HepG2 (cell line): ENCODE measurements at regions not wholly inside any gene's neighbourhood (a gene's known extent, or its start where the extent isn't known, plus 50 kb on each side); places are given as distances from the start of the nearest gene placed in this dataset.

ENCODE experiments used
- ATAC-seq: fragments of 200-7000 bp; cut with Tn5 transposase; 3 replicates; pipeline ENCODE4 v1.9.1; 2020; ENCODE audit warnings: mild to moderate bottlenecking, moderate library complexity
- BruUV-seq: library from RNA; stranded (reverse); fragments of 400-500 nt; replicated peaks from 2 replicates; lab custom pipeline; 2021; lab: Mats Ljungman, UMichigan
- CTCF ChIA-PET: fragments of 300-600 bp; formaldehyde crosslinking; extraction: SDS; loops from one replicate; lab custom pipeline; 2021; ENCODE audit warnings: low total read pairs, inconsistent platforms, low intra/inter-chr PET ratio; lab: Yijun Ruan, JAX
- POLR2A ChIA-PET: fragments of 350-600 bp; sonication (Branson Sonifier 250); formaldehyde crosslinking; loops from one replicate; lab custom pipeline; 2020; ENCODE audit warnings: antibody characterized with exemption, inconsistent platforms; lab: Yijun Ruan, JAX
- DNase-seq: peaks from one replicate; pipeline ENCODE4 v3.0.0-alpha.2; 2015; ENCODE audit warnings: low spot score
- FAIRE-seq: peaks from 3 replicates; lab custom pipeline; 2011; peaks lifted over from hg19 to GRCh38; lab: Jason Lieb, UNC
- H2AFZ ChIP-seq: one replicate; pipeline ENCODE4 v1.6.1; 2011; ENCODE audit warnings: low read length, inconsistent platforms
- H3K27ac ChIP-seq: fragments of 300-600 bp; 3 replicates; pipeline ENCODE4 v1.8.0; 2011; ENCODE audit warnings: mixed run types, mild to moderate bottlenecking, mixed read lengths, low read length, inconsistent platforms; ENCODE audit not compliant: insufficient read depth; ENCODE audit errors: extremely low read length
- H3K27me3 ChIP-seq, 2 experiments: fragments of 200-600 bp in 1 of 2; 2 replicates in 1 of 2; 3 replicates in 1 of 2; pipeline versions ENCODE4 v1.6.0 to v1.8.0; 2011; ENCODE audit warnings: low read length in 2 of 2, mild to moderate bottlenecking in 2 of 2, moderate library complexity in 2 of 2, inconsistent platforms in 1 of 2; ENCODE audit not compliant: insufficient read depth in 2 of 2, control insufficient read depth in 1 of 2
- H3K36me3 ChIP-seq, 2 experiments: fragments of 200-600 bp in 1 of 2; replicated peaks in 1 of 2; 2 replicates in 1 of 2; 3 replicates in 1 of 2; pipeline versions ENCODE4 v1.5.1 to v1.8.0; 2011; ENCODE audit warnings: low read length in 2 of 2, inconsistent platforms in 1 of 2; ENCODE audit not compliant: insufficient read depth in 2 of 2, control insufficient read depth in 1 of 2
- H3K4me1 ChIP-seq: 2 replicates; pipeline ENCODE4 v1.5.1; 2012; ENCODE audit warnings: low read length, inconsistent platforms; ENCODE audit not compliant: insufficient read depth
- H3K4me2 ChIP-seq: 2 replicates; pipeline ENCODE4 v1.6.0; 2011; ENCODE audit warnings: low read depth, low read length, inconsistent platforms
- H3K4me3 ChIP-seq, 3 experiments: fragments of 200-600 bp in 1 of 3; sonication (generic), shearing (Covaris generic) in 1 of 3; replicated peaks in 1 of 3; 2 replicates each; pipeline ENCODE4 v1.5.1; 2011 to 2016; ENCODE audit warnings: low read length in 3 of 3, inconsistent platforms in 2 of 3, low read depth in 2 of 3, mild to moderate bottlenecking in 2 of 3, control low read depth in 1 of 3, mixed read lengths in 1 of 3; ENCODE audit not compliant: insufficient read depth in 1 of 3
- H3K79me2 ChIP-seq: one replicate; pipeline ENCODE4 v1.6.1; 2011; ENCODE audit warnings: low read length, inconsistent platforms; ENCODE audit not compliant: insufficient read depth
- H3K9ac ChIP-seq: 2 replicates; pipeline ENCODE4 v1.6.0; 2011; ENCODE audit warnings: mild to moderate bottlenecking, low read depth, low read length, inconsistent platforms; ENCODE audit not compliant: insufficient read depth
- H3K9me3 ChIP-seq: 2 replicates; pipeline ENCODE4 v1.5.1; 2012; ENCODE audit warnings: mild to moderate bottlenecking, low read length
- H4K20me1 ChIP-seq: 2 replicates; pipeline ENCODE4 v1.6.0; 2011; ENCODE audit warnings: inconsistent platforms, mild to moderate bottlenecking, low read length, moderate library complexity; ENCODE audit not compliant: insufficient read depth
- ATAD3A ChIP-seq: sonication (generic); formaldehyde crosslinking; IDR thresholded peaks from 2 replicates; pipeline ENCODE4 v1.4.0; 2020; ENCODE audit warnings: missing genetic modification reagents
- EEA1 ChIP-seq: sonication (generic); formaldehyde crosslinking; IDR thresholded peaks from 2 replicates; pipeline ENCODE4 v1.5.1; 2020; ENCODE audit warnings: mild to moderate bottlenecking, missing genetic modification reagents, borderline replicate concordance
- FOXO1 ChIP-seq: sonication (generic); formaldehyde crosslinking; IDR thresholded peaks from 2 replicates; pipeline ENCODE4 v1.4.0; 2020; ENCODE audit warnings: missing genetic modification reagents
- NFE2 ChIP-seq: sonication (generic); formaldehyde crosslinking; IDR thresholded peaks from 2 replicates; pipeline ENCODE4 v1.4.0; 2020; ENCODE audit warnings: missing genetic modification reagents
- NRL ChIP-seq: sonication (generic); formaldehyde crosslinking; IDR thresholded peaks from 2 replicates; pipeline ENCODE4 v1.5.0; 2020; ENCODE audit warnings: missing genetic modification reagents, mild to moderate bottlenecking, moderate library complexity, borderline replicate concordance
- POLR2AphosphoS2 ChIP-seq: IDR thresholded peaks from 2 replicates; pipeline ENCODE4 v1.6.1; 2011; ENCODE audit warnings: low read depth, low read length, improper control_type of control experiment
- PRDM4 ChIP-seq: sonication (generic); formaldehyde crosslinking; IDR thresholded peaks from 2 replicates; pipeline ENCODE4 v1.9.0; 2021; ENCODE audit warnings: missing genetic modification reagents, borderline replicate concordance
- XBP1 ChIP-seq: sonication (generic); formaldehyde crosslinking; IDR thresholded peaks from 2 replicates; pipeline ENCODE4 v1.5.0; 2020; ENCODE audit warnings: missing genetic modification reagents
- ZNF570 ChIP-seq: sonication (generic); formaldehyde crosslinking; IDR thresholded peaks from 2 replicates; pipeline ENCODE4 v1.4.0; 2020; ENCODE audit warnings: mild to moderate bottlenecking, missing genetic modification reagents, borderline replicate concordance
- WGBS: methylation state at CpG from one replicate; pipeline ENCODE4 v1.1.6; 2017; ENCODE audit warnings: low lambda C conversion rate; 5-methylcytosine and 5-hydroxymethylcytosine counted together
- in situ Hi-C: cut with HindIII; loops from 2 replicates; pipeline ENCODE4 v1.10.0; 2017; ENCODE audit warnings: low pct_unique_long_range_greater_than_20kb; ENCODE audit not compliant: extremely low pct_ligation_motif_present
- intact Hi-C: fragments of 100-400 bp; cut with micrococcal nuclease; formaldehyde crosslinking; loops from one replicate; pipeline ENCODE4 v1.10.0; 2022; ENCODE audit not compliant: unreplicated experiment
- TF ChIP-seq, protein P1 (sequence below), 2 experiments: fragments of 450-650 bp in 1 of 2; sonication (generic) in 1 of 2; formaldehyde crosslinking in 1 of 2; IDR thresholded peaks; 2 replicates each; pipeline versions ENCODE4 v1.6.1 to v1.8.0; 2016 to 2022; ENCODE audit warnings: antibody characterized with exemption in 1 of 2, mild to moderate bottlenecking in 1 of 2, missing genetic modification reagents in 1 of 2
- TF ChIP-seq, protein P2 (sequence below): sonication (generic); formaldehyde crosslinking; conservative IDR thresholded peaks from 2 replicates; pipeline ENCODE4 v1.8.0; 2022; ENCODE audit warnings: low read depth, missing genetic modification reagents

GRCh38 chr3:106943071-106943470 lies 434.2 kb upstream of the CCDC54 start (continued):
- TF ChIP-seq, protein P1, sequence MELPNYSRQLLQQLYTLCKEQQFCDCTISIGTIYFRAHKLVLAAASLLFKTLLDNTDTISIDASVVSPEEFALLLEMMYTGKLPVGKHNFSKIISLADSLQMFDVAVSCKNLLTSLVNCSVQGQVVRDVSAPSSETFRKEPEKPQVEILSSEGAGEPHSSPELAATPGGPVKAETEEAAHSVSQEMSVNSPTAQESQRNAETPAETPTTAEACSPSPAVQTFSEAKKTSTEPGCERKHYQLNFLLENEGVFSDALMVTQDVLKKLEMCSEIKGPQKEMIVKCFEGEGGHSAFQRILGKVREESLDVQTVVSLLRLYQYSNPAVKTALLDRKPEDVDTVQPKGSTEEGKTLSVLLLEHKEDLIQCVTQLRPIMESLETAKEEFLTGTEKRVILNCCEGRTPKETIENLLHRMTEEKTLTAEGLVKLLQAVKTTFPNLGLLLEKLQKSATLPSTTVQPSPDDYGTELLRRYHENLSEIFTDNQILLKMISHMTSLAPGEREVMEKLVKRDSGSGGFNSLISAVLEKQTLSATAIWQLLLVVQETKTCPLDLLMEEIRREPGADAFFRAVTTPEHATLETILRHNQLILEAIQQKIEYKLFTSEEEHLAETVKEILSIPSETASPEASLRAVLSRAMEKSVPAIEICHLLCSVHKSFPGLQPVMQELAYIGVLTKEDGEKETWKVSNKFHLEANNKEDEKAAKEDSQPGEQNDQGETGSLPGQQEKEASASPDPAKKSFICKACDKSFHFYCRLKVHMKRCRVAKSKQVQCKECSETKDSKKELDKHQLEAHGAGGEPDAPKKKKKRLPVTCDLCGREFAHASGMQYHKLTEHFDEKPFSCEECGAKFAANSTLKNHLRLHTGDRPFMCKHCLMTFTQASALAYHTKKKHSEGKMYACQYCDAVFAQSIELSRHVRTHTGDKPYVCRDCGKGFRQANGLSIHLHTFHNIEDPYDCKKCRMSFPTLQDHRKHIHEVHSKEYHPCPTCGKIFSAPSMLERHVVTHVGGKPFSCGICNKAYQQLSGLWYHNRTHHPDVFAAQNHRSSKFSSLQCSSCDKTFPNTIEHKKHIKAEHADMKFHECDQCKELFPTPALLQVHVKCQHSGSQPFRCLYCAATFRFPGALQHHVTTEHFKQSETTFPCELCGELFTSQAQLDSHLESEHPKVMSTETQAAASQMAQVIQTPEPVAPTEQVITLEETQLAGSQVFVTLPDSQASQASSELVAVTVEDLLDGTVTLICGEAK (IDR thresholded peaks at IDR 0.05), result no peak
- TF ChIP-seq, protein P1 (CRISPR knock-in tag; IDR thresholded peaks at IDR 0.05), result no peak
- no peak for TF ChIP-seq NRL

DNA sequence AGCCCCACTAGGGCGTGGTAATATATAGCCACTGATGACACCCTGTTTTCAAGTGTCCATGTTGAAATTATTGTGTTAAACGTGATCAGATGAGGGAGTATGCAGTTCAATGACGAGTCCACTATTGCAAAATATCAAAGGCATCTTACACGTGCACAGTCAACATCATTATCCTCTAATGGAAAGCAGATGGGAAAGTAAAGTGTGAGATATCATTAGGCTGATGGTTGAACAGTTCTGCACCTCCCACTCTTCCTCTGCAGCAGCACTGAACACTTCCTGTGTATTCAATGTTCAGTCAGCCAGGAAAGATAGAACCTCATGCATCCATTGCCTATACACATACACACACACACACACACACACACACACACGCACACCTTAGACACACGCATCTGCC lies 431.8 kb upstream of the CCDC54 start:
- H3K4me1 ChIP-seq, result no peaks in the 10 kb centered on the region
- 0% methylated on average over 6 of the region's 6 CpGs for WGBS
- FAIRE-seq, result no peak
- intact Hi-C loops (no loop called here), in situ Hi-C loops (no loop called here)
- H3K9ac ChIP-seq, result no peak overlapping the region
- no peak overlapping the region for H3K4me2 ChIP-seq
- H3K27ac ChIP-seq, result no peak overlapping the region
- no peaks in the 10 kb centered on the region for H3K79me2 ChIP-seq
- no peak overlapping the region for H2AFZ ChIP-seq
- H3K4me3 ChIP-seq, result no peak overlapping the region
- no peaks in the 10 kb centered on the region for H3K36me3 ChIP-seq
- no TSS peak for BruUV-seq
- H3K27me3 ChIP-seq, result no peaks in the 10 kb centered on the region
- H3K9me3 ChIP-seq, result no peaks in the 10 kb centered on the region
- ChIA-PET CTCF (no interaction called here), POLR2A (no interaction called here)
- no peak for DNase-seq
- no peaks in the 10 kb centered on the region for H4K20me1 ChIP-seq
- ATAC-seq, result no peak
- TF ChIP-seq, protein P2, sequence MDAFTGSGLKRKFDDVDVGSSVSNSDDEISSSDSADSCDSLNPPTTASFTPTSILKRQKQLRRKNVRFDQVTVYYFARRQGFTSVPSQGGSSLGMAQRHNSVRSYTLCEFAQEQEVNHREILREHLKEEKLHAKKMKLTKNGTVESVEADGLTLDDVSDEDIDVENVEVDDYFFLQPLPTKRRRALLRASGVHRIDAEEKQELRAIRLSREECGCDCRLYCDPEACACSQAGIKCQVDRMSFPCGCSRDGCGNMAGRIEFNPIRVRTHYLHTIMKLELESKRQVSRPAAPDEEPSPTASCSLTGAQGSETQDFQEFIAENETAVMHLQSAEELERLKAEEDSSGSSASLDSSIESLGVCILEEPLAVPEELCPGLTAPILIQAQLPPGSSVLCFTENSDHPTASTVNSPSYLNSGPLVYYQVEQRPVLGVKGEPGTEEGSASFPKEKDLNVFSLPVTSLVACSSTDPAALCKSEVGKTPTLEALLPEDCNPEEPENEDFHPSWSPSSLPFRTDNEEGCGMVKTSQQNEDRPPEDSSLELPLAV (CRISPR knock-in tag), result no peak
- TF ChIP-seq EEA1 (CRISPR knock-in tag), result no peak
- TF ChIP-seq ZNF570 (CRISPR knock-in tag), result no peak
- TF ChIP-seq NFE2 (CRISPR knock-in tag), result no peak
- no peak for TF ChIP-seq ATAD3A (CRISPR knock-in tag)
- TF ChIP-seq POLR2AphosphoS2, result no peak
- TF ChIP-seq FOXO1 (CRISPR knock-in tag), result no peak
- no peak for TF ChIP-seq XBP1 (CRISPR knock-in tag)
- TF ChIP-seq PRDM4 (CRISPR knock-in tag), result no peak
